GM23338 (cell line): ENCODE measurements at regions not wholly inside any gene's neighbourhood (a gene's known extent, or its start where the extent isn't known, plus 50 kb on each side); places are given as distances from the start of the nearest gene placed in this dataset.

Experiments
- ATAC-seq: fragments of 200-7000 bp; cut with Tn5 transposase; 3 replicates; pipeline ENCODE4 v1.9.1; 2020
- DNase-seq: peaks from one replicate; pipeline ENCODE4 v3.0.0-alpha.2; 2015; ENCODE audit warnings: low spot score
- H2AFZ ChIP-seq: fragments of 200-600 bp; sonication (generic); 2 replicates; pipeline ENCODE4 v1.8.0; 2016; ENCODE audit warnings: antibody characterized with exemption, mild to moderate bottlenecking, moderate library complexity
- H3F3A ChIP-seq: fragments of 200-600 bp; sonication (generic); replicated peaks from 2 replicates; pipeline ENCODE4 v1.8.0; 2017; ENCODE audit warnings: antibody characterized with exemption, mixed run types, low read depth
- H3K27ac ChIP-seq: fragments of 200-600 bp; sonication (generic); 2 replicates; pipeline ENCODE4 v1.6.1; 2016; ENCODE audit warnings: low read depth
- H3K27me3 ChIP-seq: fragments of 200-600 bp; sonication (generic); 2 replicates; pipeline ENCODE4 v1.8.0; 2016; ENCODE audit warnings: mild to moderate bottlenecking, mixed run types, moderate library complexity; ENCODE audit not compliant: insufficient read depth
- H3K36me3 ChIP-seq: fragments of 200-600 bp; sonication (generic); 2 replicates; pipeline ENCODE4 v1.8.0; 2016; ENCODE audit warnings: mild to moderate bottlenecking; ENCODE audit not compliant: insufficient read depth
- H3K4me1 ChIP-seq: fragments of 200-600 bp; sonication (generic); 2 replicates; pipeline ENCODE4 v1.8.0; 2016; ENCODE audit warnings: mild to moderate bottlenecking, moderate library complexity; ENCODE audit not compliant: insufficient read depth
- H3K4me2 ChIP-seq: fragments of 200-600 bp; sonication (generic); 2 replicates; pipeline ENCODE4 v1.7.1; 2017; ENCODE audit warnings: mixed run types
- H3K4me3 ChIP-seq: fragments of 200-600 bp; sonication (generic); 2 replicates; pipeline ENCODE4 v1.6.1; 2016; ENCODE audit warnings: mixed run types
- H3K79me2 ChIP-seq: fragments of 200-600 bp; sonication (generic); replicated peaks from 2 replicates; pipeline ENCODE4 v1.8.0; 2017; ENCODE audit warnings: mild to moderate bottlenecking; ENCODE audit not compliant: insufficient read depth
- H3K9me2 ChIP-seq: fragments of 200-600 bp; sonication (generic); 2 replicates; pipeline ENCODE4 v1.8.0; 2017; ENCODE audit not compliant: insufficient read depth
- H4K20me1 ChIP-seq: fragments of 200-600 bp; sonication (generic); replicated peaks from 2 replicates; pipeline ENCODE4 v1.8.0; 2017; ENCODE audit warnings: mild to moderate bottlenecking; ENCODE audit not compliant: insufficient read depth
- H3K27ac Mint-ChIP-seq: 2 replicates; pipeline ENCODE4 v1.8.0; 2020; ENCODE audit warnings: inconsistent platforms, mild to moderate bottlenecking, moderate library complexity, mixed read lengths
- H3K27me3 Mint-ChIP-seq: 3 replicates; pipeline ENCODE4 v1.8.0; 2022; ENCODE audit warnings: low read depth, mild to moderate bottlenecking, moderate library complexity, mixed read lengths, inconsistent platforms; ENCODE audit not compliant: insufficient read depth, poor library complexity
- H3K36me3 Mint-ChIP-seq: 3 replicates; pipeline ENCODE4 v1.8.0; 2021; ENCODE audit warnings: low read depth, mild to moderate bottlenecking, inconsistent platforms, moderate library complexity, mixed read lengths
- H3K4me1 Mint-ChIP-seq: 3 replicates; pipeline ENCODE4 v1.8.0; 2020; ENCODE audit warnings: mild to moderate bottlenecking, inconsistent platforms, mixed read lengths
- H3K4me3 Mint-ChIP-seq: 3 replicates; pipeline ENCODE4 v1.8.0; 2021; ENCODE audit warnings: moderate library complexity, mild to moderate bottlenecking, inconsistent platforms, mixed read lengths
- H3K9me3 Mint-ChIP-seq: 3 replicates; pipeline ENCODE4 v1.8.0; 2020; ENCODE audit warnings: moderate library complexity, mild to moderate bottlenecking, inconsistent platforms, mixed read lengths
- CREB1 ChIP-seq: fragments of 250-450 bp; sonication (Bioruptor Pico); IDR thresholded peaks from 2 replicates; pipeline ENCODE4 v1.5.0; 2020; ENCODE audit warnings: low read depth, mild to moderate bottlenecking, moderate library complexity
- EZH2 ChIP-seq: fragments of 200-600 bp; sonication (generic); IDR thresholded peaks from one replicate; pipeline ENCODE4 v1.8.0; 2017; ENCODE audit warnings: antibody characterized with exemption, mild to moderate bottlenecking, low read depth; ENCODE audit not compliant: unreplicated experiment
- EZH2phosphoT487 ChIP-seq: fragments of 200-600 bp; sonication (generic); IDR thresholded peaks from one replicate; pipeline ENCODE4 v1.8.1; 2018; ENCODE audit warnings: antibody characterized with exemption; ENCODE audit not compliant: unreplicated experiment
- JUNB ChIP-seq: IDR thresholded peaks from one replicate; pipeline ENCODE4 v1.6.1; 2016; ENCODE audit warnings: antibody characterized with exemption; ENCODE audit not compliant: unreplicated experiment
- NANOG ChIP-seq: IDR thresholded peaks from 2 replicates; pipeline ENCODE4 v1.6.1; 2016; ENCODE audit warnings: antibody characterized with exemption, borderline replicate concordance
- POLR2AphosphoS5 ChIP-seq: IDR thresholded peaks from 2 replicates; pipeline ENCODE4 v1.6.1; 2016; ENCODE audit warnings: antibody characterized with exemption, low read depth
- STAT1 ChIP-seq: IDR thresholded peaks from one replicate; pipeline ENCODE4 v1.6.1; 2016; ENCODE audit warnings: antibody characterized with exemption; ENCODE audit not compliant: unreplicated experiment
- ZNF114 ChIP-seq: fragments of 250-450 bp; sonication (Bioruptor Pico); IDR thresholded peaks from 2 replicates; pipeline ENCODE4 v1.5.0; 2020; ENCODE audit warnings: mild to moderate bottlenecking, moderate library complexity
- ZNF331 ChIP-seq: fragments of 250-450 bp; sonication (Bioruptor Pico); IDR thresholded peaks from 2 replicates; pipeline ENCODE4 v1.5.0; 2020; ENCODE audit warnings: low read depth, mild to moderate bottlenecking, moderate library complexity
- ZNF462 ChIP-seq: fragments of 250-450 bp; sonication (Bioruptor Pico); IDR thresholded peaks from 2 replicates; pipeline ENCODE4 v1.5.0; 2020; ENCODE audit warnings: mild to moderate bottlenecking, moderate library complexity
- TF ChIP-seq, protein P1 (sequence below): IDR thresholded peaks from 2 replicates; pipeline ENCODE4 v1.6.1; 2016; ENCODE audit warnings: antibody characterized with exemption
- TF ChIP-seq, protein P2 (sequence below), 2 experiments: fragments of 200-600 bp in 1 of 2; sonication (generic) in 1 of 2; conservative IDR thresholded peaks; 2 replicates each; pipeline versions ENCODE4 v1.5.1 to v1.6.1; 2016 to 2017; ENCODE audit warnings: antibody characterized with exemption in 2 of 2, low read depth in 2 of 2, mild to moderate bottlenecking in 2 of 2, moderate library complexity in 1 of 2
- TF ChIP-seq, protein P3 (sequence below): IDR thresholded peaks from one replicate; pipeline ENCODE4 v1.6.1; 2018; ENCODE audit warnings: antibody characterized with exemption; ENCODE audit not compliant: unreplicated experiment

DNA sequence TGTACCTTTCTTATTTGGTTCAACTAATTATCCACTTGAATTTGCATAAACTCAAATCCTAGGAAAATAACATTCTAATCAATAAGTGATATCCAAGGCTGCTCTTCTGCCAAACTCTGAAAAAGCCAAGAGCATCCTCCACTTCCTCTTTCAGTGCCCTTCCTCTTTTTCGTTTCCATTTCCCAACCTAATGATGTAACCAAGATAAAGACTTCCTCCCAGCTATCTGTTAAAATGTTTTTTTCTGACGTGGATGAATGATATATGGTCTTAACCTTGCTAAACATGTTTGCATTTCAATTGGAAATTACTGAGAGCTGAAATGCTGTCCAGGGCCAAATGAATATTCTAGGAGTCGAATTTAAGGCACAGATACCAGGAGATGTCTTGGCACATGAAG lies 459.5 kb upstream of the PDE3A start:
- Histone ChIP-seq H3K27ac (no peak overlapping the region), H3K36me3 (no peaks in the 10 kb centered on the region), H3K4me3 (no peak overlapping the region), H3K27me3 (no peaks in the 10 kb centered on the region), H3K4me1 (peaks cover 4% of the 10 kb centered on the region; the same call in 1 of the 2 replicates), H3K9me2 (no peaks in the 10 kb centered on the region), H3K4me2 (no peak overlapping the region), H4K20me1 (no peaks in the 10 kb centered on the region), H3F3A (no peaks in the 10 kb centered on the region), H2AFZ (no peak overlapping the region), H3K79me2 (no peaks in the 10 kb centered on the region)
- TF ChIP-seq STAT1 (no peak), NANOG (no peak), ZNF462 (CRISPR knock-in tag) (no peak), ZNF331 (CRISPR knock-in tag) (no peak), CREB1 (CRISPR knock-in tag) (no peak), POLR2AphosphoS5 (no peak), ZNF114 (no peak), EZH2phosphoT487 (no peak), JUNB (no peak), EZH2 (no peak)
- TF ChIP-seq, protein P1, sequence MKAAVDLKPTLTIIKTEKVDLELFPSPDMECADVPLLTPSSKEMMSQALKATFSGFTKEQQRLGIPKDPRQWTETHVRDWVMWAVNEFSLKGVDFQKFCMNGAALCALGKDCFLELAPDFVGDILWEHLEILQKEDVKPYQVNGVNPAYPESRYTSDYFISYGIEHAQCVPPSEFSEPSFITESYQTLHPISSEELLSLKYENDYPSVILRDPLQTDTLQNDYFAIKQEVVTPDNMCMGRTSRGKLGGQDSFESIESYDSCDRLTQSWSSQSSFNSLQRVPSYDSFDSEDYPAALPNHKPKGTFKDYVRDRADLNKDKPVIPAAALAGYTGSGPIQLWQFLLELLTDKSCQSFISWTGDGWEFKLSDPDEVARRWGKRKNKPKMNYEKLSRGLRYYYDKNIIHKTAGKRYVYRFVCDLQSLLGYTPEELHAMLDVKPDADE, result no peak
- TF ChIP-seq, protein P2, sequence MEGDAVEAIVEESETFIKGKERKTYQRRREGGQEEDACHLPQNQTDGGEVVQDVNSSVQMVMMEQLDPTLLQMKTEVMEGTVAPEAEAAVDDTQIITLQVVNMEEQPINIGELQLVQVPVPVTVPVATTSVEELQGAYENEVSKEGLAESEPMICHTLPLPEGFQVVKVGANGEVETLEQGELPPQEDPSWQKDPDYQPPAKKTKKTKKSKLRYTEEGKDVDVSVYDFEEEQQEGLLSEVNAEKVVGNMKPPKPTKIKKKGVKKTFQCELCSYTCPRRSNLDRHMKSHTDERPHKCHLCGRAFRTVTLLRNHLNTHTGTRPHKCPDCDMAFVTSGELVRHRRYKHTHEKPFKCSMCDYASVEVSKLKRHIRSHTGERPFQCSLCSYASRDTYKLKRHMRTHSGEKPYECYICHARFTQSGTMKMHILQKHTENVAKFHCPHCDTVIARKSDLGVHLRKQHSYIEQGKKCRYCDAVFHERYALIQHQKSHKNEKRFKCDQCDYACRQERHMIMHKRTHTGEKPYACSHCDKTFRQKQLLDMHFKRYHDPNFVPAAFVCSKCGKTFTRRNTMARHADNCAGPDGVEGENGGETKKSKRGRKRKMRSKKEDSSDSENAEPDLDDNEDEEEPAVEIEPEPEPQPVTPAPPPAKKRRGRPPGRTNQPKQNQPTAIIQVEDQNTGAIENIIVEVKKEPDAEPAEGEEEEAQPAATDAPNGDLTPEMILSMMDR (conservative IDR thresholded peaks at IDR 0.05; ENCODE audit: low read depth in 2 of 2), result no peak
- TF ChIP-seq, protein P3, sequence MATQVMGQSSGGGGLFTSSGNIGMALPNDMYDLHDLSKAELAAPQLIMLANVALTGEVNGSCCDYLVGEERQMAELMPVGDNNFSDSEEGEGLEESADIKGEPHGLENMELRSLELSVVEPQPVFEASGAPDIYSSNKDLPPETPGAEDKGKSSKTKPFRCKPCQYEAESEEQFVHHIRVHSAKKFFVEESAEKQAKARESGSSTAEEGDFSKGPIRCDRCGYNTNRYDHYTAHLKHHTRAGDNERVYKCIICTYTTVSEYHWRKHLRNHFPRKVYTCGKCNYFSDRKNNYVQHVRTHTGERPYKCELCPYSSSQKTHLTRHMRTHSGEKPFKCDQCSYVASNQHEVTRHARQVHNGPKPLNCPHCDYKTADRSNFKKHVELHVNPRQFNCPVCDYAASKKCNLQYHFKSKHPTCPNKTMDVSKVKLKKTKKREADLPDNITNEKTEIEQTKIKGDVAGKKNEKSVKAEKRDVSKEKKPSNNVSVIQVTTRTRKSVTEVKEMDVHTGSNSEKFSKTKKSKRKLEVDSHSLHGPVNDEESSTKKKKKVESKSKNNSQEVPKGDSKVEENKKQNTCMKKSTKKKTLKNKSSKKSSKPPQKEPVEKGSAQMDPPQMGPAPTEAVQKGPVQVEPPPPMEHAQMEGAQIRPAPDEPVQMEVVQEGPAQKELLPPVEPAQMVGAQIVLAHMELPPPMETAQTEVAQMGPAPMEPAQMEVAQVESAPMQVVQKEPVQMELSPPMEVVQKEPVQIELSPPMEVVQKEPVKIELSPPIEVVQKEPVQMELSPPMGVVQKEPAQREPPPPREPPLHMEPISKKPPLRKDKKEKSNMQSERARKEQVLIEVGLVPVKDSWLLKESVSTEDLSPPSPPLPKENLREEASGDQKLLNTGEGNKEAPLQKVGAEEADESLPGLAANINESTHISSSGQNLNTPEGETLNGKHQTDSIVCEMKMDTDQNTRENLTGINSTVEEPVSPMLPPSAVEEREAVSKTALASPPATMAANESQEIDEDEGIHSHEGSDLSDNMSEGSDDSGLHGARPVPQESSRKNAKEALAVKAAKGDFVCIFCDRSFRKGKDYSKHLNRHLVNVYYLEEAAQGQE, result no peak
- no peaks in the 10 kb centered on the region for H3K9me3 Mint-ChIP-seq
- H3K4me1 Mint-ChIP-seq, result peaks cover 11% of the 10 kb centered on the region
- no peak overlapping the region for H3K27ac Mint-ChIP-seq
- DNase-seq, result no peak
- H3K4me3 Mint-ChIP-seq, result no peak overlapping the region
- H3K36me3 Mint-ChIP-seq, result no peaks in the 10 kb centered on the region
- no peak for ATAC-seq
- H3K27me3 Mint-ChIP-seq, result peaks cover 5% of the 10 kb centered on the region
